ENCODE measurements at regions not wholly inside any gene's neighbourhood (a gene's known extent, or its start where the extent isn't known, plus 50 kb on each side); places are given as distances from the start of the nearest gene placed in this dataset.

DNA sequence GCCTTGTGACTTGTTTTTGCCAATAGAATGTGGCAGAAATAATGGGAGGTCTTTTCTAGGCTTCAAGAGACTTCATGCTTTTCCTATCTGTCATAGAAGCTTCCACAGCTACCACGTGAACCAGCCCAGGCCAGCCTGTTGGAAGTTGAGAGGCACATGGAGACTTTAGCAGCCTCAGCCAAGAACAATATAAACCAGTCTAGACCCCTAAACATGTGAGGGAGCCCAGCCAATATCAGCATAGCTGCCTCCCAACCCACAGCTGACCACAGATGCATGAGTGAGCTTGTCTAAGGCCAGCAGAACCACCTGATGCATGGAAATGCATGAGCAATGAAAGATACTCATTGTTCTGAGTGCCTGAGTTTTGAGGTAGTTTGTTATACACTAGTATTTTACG is 540.7 kb upstream of the BTBD3 start:
- no peak for DNase-seq (ENCODE audit: low read depth in 2 of 2)

DNA sequence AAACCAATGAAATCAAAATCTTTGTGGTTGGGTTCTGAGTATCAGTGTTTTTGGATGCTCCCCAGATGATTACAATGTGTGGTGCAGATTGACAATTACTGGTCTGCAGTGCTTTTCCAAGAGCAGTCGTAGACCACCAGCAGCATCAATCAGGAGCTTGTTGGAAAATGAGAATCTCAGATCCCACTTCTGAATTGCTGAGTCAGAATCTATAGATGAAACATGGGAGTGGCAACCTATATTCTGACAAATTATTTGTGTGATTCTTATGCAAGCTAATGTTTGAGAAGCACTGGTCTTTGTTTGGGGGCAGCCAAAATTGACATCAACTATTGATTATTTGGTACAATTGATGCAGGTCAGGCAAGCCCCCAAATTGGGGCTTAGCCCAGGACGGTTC is 539.9 kb upstream of the BTBD3 start:
- no peak for DNase-seq (ENCODE audit: low read depth in 2 of 2)

DNA sequence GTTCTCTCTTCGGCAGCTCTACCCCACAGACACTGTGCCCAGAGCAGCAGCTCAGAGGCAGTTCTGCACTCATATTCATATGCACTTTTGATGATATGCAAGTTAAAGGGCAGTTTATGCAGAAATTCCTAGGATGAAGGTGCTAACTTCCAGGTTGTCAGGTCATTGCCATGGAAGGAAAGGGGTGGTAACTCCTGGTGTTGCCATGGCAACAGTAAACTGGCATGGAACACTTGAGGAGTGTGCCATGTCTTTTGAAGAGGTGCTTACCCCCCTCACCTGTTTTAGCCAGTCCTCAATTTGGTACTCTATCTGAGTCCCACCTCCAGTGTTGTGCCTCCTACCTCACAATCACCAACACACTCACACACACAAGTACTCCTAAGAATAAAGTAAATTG is 539.4 kb upstream of the BTBD3 start:
- DNase-seq (ENCODE audit: low read depth in 2 of 2): no peak

DNA sequence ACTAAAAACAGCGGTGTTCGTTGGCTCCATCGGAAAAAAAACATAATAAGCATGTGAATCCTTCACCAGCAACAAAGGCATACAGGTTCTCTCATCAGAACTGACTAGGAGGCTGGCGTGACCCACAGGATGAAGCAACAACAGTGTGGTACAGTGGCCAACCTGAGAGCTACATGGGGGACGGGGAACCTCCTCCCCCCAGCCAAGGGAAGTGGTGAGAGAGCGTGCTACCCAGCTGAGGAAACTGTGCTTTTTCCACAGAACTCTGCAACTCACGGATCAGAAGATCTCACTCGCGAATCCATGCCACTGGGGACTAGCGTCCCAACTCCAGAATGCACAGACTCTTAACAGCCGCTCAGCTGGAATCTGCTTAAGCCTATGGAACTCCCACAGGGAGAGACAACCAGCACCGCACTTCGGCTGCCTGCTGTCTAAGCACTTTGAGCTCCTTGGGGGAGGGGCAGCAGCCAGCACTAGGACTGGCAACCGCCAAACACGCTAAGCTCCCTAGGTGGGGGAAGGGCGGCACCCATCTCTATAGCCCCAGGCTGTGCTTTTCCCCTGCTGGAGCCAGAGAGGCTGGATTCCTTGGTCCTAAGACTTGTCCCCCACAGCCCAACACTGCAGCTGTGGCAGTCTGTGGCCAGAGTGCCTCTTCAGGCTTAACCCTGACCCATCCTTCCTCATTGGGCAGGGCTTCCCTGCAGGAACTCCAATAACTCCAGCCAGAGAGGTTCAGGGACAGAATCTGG is 538.3 kb upstream of the BTBD3 start:
- no peak for DNase-seq (ENCODE audit: low read depth in 2 of 2)

DNA sequence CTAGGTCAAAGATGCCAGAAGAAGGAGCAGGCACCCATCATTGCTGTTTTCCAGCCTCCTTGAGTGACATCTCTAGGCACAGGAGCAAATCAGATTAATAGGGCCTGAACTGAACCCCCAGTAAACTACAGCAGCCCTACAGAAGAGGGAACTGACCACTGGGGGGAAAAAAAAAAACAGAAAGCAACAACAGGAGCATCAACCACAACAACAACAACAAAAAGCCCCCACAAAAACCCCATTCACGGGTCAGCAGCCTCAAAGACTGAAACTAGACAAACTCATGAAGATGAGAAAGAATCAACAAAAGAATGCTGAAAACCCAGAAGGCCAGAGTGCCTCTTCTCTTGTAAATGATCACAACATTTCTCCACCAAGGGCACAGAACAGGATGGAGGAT is 537.4 kb upstream of the BTBD3 start:
- DNase-seq (ENCODE audit: low read depth in 2 of 2): no peak

DNA sequence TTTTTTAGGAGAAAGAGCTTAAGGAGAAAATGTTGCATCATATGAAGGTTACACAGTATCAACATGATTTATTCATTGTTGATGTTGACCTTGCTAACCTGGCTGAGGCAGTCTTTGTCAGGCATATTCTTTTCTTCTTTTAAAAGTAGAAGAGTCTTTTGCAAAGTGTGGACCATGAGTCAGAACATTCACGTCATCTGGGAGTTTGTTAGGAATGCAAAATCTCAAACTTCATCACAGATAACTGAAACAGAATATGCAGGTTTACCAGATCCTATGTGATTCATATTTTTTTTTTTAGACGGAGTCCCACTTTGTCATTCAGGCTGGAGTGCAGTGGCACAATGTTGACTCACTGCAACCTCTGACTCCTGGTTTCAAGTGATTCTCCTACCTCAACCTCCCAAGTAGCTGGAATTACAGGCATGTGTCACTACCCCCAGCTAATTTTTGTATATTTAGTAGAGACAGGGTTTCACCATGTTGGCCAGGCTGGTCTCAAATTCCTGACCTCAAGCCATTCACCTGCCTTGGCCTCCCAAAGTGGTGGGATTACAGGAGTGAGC is 530.4 kb upstream of the BTBD3 start:
- DNase-seq (ENCODE audit: low read depth in 2 of 2): peak in 1 of 2 donors; percentile 10

DNA sequence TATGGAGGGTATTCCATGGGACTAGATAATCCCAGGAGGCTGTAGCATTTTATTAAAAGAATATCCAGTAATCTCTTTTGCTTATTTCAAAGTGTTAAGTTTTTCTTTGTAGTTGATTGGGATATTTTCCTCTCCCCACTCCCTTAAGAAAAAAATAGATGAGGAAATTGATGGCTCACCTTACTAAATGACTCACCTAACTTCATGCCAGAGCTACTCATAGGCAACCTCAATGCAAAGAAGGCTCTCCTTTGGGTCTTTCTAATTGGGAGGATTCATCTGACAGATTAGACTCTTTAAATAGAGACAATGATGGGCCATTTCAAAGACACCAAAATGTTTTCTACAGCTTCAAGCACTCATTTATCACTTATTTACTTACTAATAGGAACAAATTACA is 528.5 kb upstream of the BTBD3 start:
- DNase-seq (ENCODE audit: low read depth in 2 of 2): no peak

DNA sequence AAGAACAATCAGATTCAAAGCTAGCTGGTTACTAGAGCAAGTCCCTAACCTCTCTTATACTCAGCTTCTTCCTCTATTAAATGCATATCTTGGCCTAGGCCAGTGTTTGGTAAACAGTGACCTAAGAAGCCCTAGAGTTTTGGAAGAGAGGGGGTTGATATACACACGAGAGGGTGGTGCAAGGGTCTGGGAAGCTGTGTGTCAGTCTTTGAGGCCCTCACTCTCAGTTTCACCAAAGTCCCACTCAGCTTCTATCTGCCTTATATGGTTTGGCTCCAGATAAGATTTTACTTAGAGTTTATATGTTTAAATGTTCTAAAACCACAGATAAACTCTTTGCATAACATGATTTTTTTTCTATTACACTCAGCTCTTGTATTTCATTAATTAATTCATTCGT is 526.1 kb upstream of the BTBD3 start:
- DNase-seq (ENCODE audit: low read depth in 2 of 2): no peak

DNA sequence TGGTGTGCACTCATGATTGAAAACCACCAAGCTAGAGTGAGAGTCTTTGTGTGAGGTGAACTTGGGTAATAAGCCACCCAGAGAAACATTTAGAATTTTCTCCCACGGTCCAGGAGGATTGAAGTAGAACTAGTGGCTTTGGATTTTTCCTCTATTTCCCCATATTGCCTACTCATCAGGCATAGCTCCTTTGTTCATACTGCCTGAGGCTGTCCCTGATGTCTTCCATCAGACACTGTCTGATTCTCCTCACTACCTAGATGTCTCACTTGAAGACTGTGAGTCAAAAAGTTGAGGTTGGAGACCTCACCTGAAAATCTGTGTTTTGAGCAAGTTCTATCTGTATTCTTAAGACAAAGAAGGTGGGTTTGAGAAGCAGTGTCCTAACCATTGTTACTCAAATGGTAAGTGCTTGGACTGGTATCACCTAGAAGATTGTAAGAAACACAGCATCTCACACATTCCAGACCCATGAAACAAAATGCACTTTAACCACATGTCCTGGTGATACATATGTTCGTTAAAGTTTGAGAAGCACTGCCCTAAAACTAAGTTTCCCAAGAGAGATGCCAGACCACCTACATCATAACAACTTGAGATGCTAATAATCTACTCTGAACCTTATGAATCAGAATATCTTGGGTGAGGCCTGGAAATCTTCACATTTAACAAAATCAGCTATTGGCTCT is 523.4 kb upstream of the BTBD3 start:
- DNase-seq (ENCODE audit: low read depth in 2 of 2): no peak

DNA sequence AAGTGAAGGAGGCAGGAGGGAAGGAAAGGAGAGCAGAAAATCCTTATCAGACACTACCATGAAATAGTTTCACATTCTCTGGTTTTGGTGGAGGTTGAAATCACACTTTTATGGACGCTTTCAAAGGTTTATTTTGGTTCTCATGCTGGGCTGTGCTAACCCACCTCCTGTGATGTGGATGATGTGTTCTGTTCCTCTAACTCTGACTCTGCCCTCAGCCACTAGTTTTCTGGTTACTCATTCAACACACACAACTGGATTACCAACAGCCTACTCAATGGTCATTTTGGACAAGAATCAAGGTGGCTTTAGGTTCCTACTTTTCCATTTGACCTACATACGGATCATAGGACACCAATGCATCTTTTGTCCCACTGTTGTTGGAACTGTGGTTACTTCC is 522.1 kb upstream of the BTBD3 start:
- no peak for DNase-seq (ENCODE audit: low read depth in 2 of 2)

DNA sequence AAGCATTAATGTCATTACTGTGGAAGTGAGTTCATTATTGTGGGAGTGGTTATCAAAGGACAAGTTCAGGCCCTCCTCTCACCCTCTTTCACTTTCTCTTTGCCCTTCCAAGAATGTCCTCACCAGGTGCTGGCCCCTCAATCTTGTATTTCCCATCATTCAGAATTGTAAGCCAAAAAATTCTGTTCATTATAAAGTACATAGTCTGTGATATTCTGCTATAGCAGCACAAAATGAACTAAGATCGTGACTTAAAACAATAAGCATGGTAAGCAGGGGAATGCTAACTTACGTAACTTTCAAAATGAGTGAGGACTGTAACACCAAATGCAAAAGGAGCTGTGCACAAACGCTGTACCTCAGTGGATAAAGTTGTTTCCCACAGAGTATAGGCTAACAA is 515.7 kb upstream of the BTBD3 start:
- no peak for DNase-seq (ENCODE audit: low read depth in 2 of 2)

DNA sequence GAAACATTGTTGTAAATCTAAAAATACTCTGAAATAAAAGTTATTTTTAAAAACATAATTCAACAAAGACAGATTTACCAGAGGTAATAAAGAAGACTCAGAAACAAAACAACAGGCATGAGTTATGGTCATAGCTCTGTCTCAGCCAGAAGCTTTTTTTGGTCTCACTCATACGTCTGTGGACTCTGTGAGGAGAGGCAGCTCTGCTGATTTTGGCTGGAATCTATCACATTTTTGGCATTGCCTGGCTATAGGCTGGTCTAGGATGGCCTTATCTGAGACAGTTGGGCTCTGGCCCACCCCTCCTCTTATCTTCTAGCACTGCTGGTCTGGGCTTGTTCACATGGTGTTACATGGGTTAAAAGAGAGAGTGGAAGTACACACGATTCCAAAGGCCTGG is 514.0 kb upstream of the BTBD3 start:
- DNase-seq (ENCODE audit: low read depth in 2 of 2): peak in 1 of 2 donors; percentile 73

DNA sequence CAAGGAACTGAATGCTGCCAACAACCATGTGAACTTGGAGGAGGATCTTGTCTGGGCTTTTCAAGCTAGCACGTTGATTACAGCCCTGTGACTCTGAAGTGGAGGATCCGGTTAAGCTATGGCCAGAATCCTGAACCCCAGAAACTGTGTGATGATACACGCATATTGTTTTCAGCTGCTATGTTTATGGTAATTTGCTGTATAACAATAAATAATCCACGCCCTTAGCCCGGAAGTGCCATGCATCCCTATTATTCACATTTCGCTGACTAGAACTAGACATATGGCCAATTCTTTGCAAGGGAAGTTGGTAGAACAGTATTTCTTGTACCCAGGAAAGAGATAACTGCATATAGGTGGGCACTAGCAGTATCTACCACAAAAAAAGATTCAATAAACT is 510.8 kb upstream of the BTBD3 start:
- DNase-seq (ENCODE audit: low read depth in 2 of 2): no peak

DNA sequence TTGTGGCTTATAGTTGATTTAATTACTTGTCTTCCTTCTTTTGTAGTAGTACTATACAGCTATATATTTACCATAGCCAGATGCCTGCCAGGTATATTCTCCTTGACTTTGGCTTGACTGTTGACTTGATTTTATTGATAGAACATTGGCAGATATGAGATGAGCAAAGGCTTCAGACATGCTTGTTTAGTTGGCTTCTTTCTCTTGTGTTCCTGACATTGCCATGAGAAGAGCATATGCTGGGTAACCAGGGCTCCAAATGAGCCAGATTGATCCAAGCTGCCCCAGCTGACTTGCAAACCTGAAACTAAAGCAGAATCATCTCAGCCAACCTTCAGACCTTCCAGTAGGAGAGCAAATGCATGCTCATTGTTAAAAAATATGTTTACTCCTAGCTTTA is 508.1 kb upstream of the BTBD3 start:
- no peak for DNase-seq (ENCODE audit: low read depth in 2 of 2)

DNA sequence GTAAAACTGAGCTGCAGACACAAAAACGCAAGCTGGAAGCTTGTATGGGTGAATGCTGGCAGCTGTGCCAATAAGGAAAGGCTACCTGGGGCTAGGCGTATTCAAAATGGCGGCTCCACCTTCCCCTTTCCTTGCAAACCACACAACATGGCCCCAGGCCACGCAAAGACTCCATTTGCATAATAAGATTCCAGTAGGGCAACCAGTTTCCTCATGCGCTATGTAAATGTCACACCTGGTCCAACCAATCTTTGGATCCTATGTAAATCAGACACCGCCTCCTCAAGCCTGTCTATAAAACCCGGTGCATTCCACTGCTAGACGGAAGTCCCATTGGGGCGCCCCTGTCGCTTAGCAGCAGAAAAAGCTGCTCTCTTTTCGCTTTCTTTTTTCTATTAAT is 505.9 kb upstream of the BTBD3 start:
- no peak for DNase-seq (ENCODE audit: low read depth in 2 of 2)

DNA sequence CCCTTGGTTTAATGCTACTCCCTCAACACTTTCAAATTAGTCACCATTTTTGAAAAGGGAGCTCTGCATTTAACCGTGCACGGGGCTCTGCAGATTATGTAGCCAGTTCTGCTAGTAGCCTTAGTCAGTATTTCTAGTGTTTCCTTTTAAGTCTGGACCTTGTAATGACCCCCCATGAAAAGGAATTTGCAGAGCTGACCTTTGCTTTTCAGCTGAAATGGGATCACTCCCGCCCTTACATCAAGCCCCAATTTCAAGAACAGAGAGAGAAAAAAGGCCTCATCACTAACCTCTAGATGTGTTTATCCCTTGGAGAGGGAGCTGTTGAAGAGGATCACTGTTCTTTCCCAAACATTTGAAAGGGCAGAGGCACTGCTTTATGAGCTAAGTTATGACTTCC is 490.7 kb upstream of the BTBD3 start:
- DNase-seq (ENCODE audit: low read depth in 2 of 2): no peak

DNA sequence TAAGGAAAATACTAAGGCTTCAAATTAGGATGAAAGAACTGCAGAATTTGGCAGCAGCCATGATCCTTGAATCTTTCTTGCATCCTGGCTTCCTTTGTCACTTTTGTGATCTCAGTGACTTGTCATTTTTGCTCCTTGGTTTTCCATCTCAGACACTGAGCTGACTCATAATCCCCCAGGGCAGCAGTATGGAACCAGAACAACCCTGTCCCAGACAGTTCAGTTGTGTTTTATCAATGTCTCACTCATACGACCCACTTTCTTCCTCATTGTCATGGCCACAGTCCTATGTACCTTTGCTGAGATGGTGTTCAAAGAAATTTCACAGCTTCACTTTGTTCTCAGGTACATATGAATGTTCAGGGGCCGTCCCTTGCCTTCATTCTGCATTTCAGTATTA is 488.5 kb upstream of the BTBD3 start:
- no peak for DNase-seq (ENCODE audit: low read depth in 2 of 2)

DNA sequence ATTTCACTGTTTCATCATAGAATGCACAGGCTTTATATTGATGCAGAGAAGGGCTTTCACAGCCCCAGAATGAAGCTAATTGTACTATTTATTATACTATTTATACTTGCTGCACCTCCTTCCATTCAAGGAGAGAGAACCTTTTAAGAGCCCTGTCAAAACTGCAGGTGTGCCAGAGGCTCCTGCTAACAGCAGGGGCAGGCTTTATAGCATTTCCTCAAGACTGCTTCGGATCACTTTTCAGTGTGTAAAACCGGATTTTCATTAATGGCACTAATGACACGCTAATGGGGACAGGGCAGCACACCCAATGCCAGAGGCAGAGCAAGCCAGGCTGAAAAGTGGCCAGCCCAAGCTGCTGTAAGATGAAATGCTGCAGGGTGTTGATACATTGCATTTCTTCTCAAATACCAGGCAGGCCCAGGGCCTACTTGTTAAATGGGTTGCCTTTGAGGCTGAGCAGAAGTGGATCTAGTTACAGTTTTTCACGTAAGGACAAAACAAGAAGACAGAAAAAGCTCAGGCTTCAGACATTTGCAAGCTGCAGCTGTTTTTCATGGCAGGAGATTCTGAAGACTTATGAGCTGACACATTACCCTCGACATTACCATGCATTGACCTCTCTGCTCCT is 487.7 kb upstream of the BTBD3 start:
- no peak for DNase-seq (ENCODE audit: low read depth in 2 of 2)

DNA sequence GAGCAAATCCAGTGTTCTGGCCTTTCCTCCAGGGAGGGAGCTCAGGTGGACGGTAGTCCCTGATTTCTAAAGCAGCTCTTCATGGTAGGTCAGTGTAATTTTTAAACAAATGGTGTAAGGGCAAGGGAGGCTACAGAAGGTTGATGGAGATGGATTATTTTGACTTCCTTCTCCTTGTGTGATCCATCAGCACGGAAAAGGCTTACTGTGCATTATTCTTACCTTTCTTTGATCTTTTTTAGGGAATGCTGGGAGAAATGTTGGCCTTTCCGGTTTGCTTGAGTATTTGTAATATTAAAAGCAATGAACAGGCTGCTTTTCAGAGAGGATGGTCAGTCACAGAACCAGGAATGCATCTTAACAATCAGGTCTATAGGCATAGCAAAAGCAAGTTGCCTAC is 487.0 kb upstream of the BTBD3 start:
- no peak for DNase-seq (ENCODE audit: low read depth in 2 of 2)

DNA sequence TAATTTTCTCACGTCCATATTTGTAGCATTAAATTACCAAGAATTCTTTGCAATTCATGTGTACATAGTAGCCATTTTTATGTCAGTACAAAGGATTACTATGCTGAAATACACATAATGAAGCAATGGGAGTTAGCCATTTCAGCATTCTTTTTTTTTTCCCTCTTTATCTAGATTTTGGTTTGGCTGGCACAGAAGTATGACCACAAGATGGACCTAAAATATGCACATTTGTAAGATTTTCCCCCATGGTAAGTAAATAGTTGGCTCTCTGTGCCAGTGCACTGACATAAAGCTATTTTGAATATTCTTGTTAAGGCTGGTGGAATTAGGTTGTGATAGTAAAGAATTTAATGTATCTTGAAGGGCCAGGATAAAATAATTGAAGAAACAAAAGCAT is 486.1 kb upstream of the BTBD3 start:
- DNase-seq (ENCODE audit: low read depth in 2 of 2): no peak

DNA sequence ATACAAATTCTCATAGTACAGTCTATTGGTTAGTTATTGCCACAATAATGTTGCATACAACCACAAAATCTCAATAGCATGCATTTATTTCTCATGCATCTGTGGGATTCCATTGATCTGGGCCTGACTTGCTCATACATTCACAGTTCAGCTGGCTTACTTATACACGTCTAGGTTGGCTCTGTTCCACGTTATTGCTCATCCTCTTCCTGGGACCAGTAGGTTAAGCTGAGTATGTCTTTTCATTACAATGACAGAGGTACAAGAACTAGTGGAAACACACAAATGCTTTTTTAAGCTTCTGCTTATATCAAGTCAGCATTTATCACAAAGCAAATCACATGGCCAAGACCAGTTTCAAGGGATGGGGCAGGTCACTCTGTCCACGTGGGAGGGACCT is 485.3 kb upstream of the BTBD3 start:
- peak in 1 of 2 donors; percentile 14 for DNase-seq (ENCODE audit: low read depth in 2 of 2)

DNA sequence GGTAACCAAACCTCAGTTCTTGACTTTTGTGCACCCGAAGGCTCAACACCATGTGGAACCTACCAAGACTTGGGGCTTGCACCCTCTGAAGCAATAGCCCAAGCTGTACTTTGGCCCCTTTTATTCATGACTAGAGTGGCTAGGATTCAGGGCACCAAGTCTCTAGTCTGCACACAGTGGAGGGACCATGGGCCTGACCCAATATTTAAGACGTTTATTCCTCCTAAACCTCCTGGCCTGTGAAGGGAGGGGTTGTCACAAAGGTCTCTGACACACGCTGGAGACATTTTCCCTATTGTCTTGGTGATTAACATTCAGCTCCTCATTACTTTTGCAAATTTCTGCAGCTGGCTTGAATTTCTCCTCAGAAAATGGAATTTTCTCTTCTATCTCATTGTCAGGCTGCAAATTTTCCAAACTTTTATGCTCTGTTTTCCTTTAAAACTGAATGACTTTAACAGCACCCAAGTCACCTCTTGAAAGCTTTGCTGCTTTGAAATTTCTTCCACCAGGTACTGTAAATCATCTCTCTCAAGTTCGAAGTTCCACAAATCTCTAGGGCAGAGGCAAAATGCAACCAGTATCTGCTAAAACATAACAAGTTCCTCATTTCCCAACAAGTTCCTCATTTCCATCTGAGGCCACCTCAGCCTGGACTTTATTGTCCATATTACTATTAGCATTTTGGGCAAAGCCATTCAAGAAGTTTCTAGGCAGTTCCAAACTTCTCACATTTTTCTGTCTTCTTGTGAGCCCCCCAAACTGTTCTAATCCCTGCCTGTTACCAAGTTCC is 481.4 kb upstream of the BTBD3 start:
- DNase-seq (ENCODE audit: low read depth in 2 of 2): no peak
